ENCODE measurements at regions not wholly inside any gene's neighbourhood (a gene's known extent, or its start where the extent isn't known, plus 50 kb on each side); places are given as distances from the start of the nearest gene placed in this dataset.

DNA sequence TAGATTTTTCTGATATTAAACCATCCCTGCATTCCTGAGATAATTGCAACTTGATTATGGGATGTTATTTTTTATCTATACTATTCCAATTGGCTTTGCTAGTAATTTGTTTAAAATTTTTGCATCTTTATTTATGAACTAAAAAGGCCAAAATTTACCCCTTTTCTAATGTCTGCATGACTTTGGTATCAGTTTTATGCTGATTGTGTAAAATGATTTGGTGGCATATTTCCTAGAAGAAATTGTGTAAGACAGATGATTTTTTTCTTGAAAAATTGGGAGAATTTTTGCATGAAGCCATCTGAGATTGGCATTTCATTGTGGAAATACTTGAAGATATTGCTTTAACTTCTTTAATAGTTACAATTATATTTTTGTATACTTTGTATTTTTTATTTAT lies 183.8 kb upstream of the TBL1XR1 start:
- TF ChIP-seq, protein P1, sequence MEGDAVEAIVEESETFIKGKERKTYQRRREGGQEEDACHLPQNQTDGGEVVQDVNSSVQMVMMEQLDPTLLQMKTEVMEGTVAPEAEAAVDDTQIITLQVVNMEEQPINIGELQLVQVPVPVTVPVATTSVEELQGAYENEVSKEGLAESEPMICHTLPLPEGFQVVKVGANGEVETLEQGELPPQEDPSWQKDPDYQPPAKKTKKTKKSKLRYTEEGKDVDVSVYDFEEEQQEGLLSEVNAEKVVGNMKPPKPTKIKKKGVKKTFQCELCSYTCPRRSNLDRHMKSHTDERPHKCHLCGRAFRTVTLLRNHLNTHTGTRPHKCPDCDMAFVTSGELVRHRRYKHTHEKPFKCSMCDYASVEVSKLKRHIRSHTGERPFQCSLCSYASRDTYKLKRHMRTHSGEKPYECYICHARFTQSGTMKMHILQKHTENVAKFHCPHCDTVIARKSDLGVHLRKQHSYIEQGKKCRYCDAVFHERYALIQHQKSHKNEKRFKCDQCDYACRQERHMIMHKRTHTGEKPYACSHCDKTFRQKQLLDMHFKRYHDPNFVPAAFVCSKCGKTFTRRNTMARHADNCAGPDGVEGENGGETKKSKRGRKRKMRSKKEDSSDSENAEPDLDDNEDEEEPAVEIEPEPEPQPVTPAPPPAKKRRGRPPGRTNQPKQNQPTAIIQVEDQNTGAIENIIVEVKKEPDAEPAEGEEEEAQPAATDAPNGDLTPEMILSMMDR (IDR thresholded peaks at IDR 0.05; ENCODE audit: low read length), result no peak
- no peak for TF ChIP-seq EZH2 (optimal IDR thresholded peaks at IDR 0.05; ENCODE audit: low read depth, low read length)

Measured in MM.1S (cell line).